Peyer's patch (tissue), 4 donors: ENCODE measurements at regions not wholly inside any gene's neighbourhood (a gene's known extent, or its start where the extent isn't known, plus 50 kb on each side); places are given as distances from the start of the nearest gene placed in this dataset.

Experiments used
- CTCF ChIP-seq, 6 experiments: fragments of 450-650 bp in 4 of 6; fragments of 200-600 bp in 2 of 6; sonication (generic) in 1 of 6; IDR thresholded peaks; one replicate each; pipeline ENCODE4 v1.5.1; 2017 to 2019; ENCODE audit warnings: antibody characterized with exemption in 6 of 6, mild to moderate bottlenecking in 3 of 6, moderate library complexity in 1 of 6
- POLR2A ChIP-seq, 2 donors: fragments of 450-650 bp; IDR thresholded peaks; one replicate each; pipeline ENCODE4 v1.5.1; 2017; ENCODE audit warnings: antibody characterized with exemption in 2 of 2, mild to moderate bottlenecking in 2 of 2, moderate library complexity in 2 of 2

GRCh38 chr11:113564527-113565130 lies 89.4 kb upstream of the DRD2 start:
- no peak for TF ChIP-seq CTCF (IDR thresholded peaks at IDR 0.05)
- no peak for TF ChIP-seq POLR2A (IDR thresholded peaks at IDR 0.05)
